Panc1 (cell line): ENCODE measurements at regions not wholly inside any gene's neighbourhood (a gene's known extent, or its start where the extent isn't known, plus 50 kb on each side); places are given as distances from the start of the nearest gene placed in this dataset.

Source experiments
- ATAC-seq: fragments of 200-7000 bp; cut with Tn5 transposase; 2 replicates; pipeline ENCODE4 v1.9.1; 2020; ENCODE audit warnings: mild to moderate bottlenecking, moderate library complexity
- BruUV-seq: library from RNA; stranded (reverse); fragments of 400-500 nt; replicated peaks from 2 replicates; lab custom pipeline; 2021; lab: Mats Ljungman, UMichigan
- CTCF ChIA-PET: fragments of 300-600 bp; sonication (Branson Sonifier 250); formaldehyde crosslinking; loops from one replicate; lab custom pipeline; 2022; ENCODE audit warnings: antibody characterized with exemption; lab: Charles Lee
- POLR2A ChIA-PET: fragments of 300-600 bp; sonication (Branson Sonifier 250); formaldehyde crosslinking; loops from one replicate; lab custom pipeline; 2022; ENCODE audit warnings: antibody characterized with exemption; lab: Charles Lee
- DNase-seq: peaks from one replicate; pipeline ENCODE4 v3.0.0-alpha.2; 2010; ENCODE audit warnings: low read depth, low spot score
- H3K27ac ChIP-seq: 2 replicates; pipeline ENCODE4 v1.5.1; 2011; ENCODE audit warnings: mild to moderate bottlenecking, low read length, inconsistent platforms
- H3K27me3 ChIP-seq: fragments of 200-500 bp; sonication (Bioruptor generic); 2 replicates; pipeline ENCODE4 v1.6.0; 2014; ENCODE audit warnings: low read length, inconsistent platforms; ENCODE audit not compliant: control insufficient read depth, insufficient read depth
- H3K36me3 ChIP-seq: fragments of 200-500 bp; sonication (Bioruptor generic); 2 replicates; pipeline ENCODE4 v1.5.1; 2014; ENCODE audit warnings: inconsistent platforms, mild to moderate bottlenecking, low read length, moderate library complexity; ENCODE audit not compliant: control insufficient read depth, insufficient read depth
- H3K4me1 ChIP-seq: 2 replicates; pipeline ENCODE4 v1.5.1; 2011; ENCODE audit warnings: inconsistent platforms, mild to moderate bottlenecking, low read length, moderate library complexity; ENCODE audit not compliant: control insufficient read depth, insufficient read depth
- H3K4me3 ChIP-seq, 2 experiments: 2 replicates each; pipeline ENCODE4 v1.5.1; 2011 to 2012; ENCODE audit warnings: low read depth in 2 of 2, low read length in 2 of 2, mild to moderate bottlenecking in 2 of 2, inconsistent platforms in 1 of 2, moderate library complexity in 1 of 2
- H3K9me3 ChIP-seq: fragments of 200-500 bp; sonication (Bioruptor generic); 2 replicates; pipeline ENCODE4 v1.5.1; 2014; ENCODE audit warnings: low read depth, mild to moderate bottlenecking, inconsistent platforms, low read length, moderate library complexity; ENCODE audit not compliant: control insufficient read depth, insufficient read depth
- CTCF ChIP-seq: fragments of 450-650 bp; IDR thresholded peaks from 2 replicates; pipeline ENCODE4 v1.5.1; 2017; ENCODE audit warnings: mild to moderate bottlenecking
- POLR2AphosphoS5 ChIP-seq: IDR thresholded peaks from 2 replicates; pipeline ENCODE4 v1.6.1; 2012; ENCODE audit warnings: mild to moderate bottlenecking, low read depth, low read length, moderate library complexity
- REST ChIP-seq, 2 experiments: IDR thresholded peaks; 2 replicates each; pipeline ENCODE4 v1.6.1; 2011 to 2012; ENCODE audit warnings: low read depth in 2 of 2, control low read depth in 1 of 2, low read length in 1 of 2, mild to moderate bottlenecking in 1 of 2, moderate library complexity in 1 of 2; ENCODE audit not compliant: insufficient read depth in 1 of 2
- SIN3A ChIP-seq: IDR thresholded peaks from 2 replicates; pipeline ENCODE4 v1.6.1; 2012; ENCODE audit warnings: low read depth, mild to moderate bottlenecking, low read length, moderate library complexity, borderline replicate concordance; ENCODE audit not compliant: insufficient read depth
- TCF7L2 ChIP-seq: IDR thresholded peaks from 2 replicates; pipeline ENCODE4 v1.6.1; 2011; ENCODE audit warnings: mild to moderate bottlenecking, low read depth, low read length, inconsistent platforms
- in situ Hi-C: cut with HindIII; loops from 2 replicates; pipeline ENCODE4 v1.10.0; 2016; ENCODE audit warnings: low sequenced_read_pairs, low pct_unique_long_range_greater_than_20kb
- intact Hi-C: fragments of 100-400 bp; cut with micrococcal nuclease; formaldehyde crosslinking; loops from one replicate; pipeline ENCODE4 v1.10.0; 2022; ENCODE audit not compliant: unreplicated experiment

GRCh38 chr10:9016930-9017329, 962.4 kb downstream of the GATA3 start:
- no peak for ATAC-seq
- H3K27me3 ChIP-seq: no peaks in the 10 kb centered on the region
- POLR2A ChIA-PET: no interaction called here

GRCh38 chr10:9018195-9019173, 964.0 kb downstream of the GATA3 start:
- DNase-seq (no peak), ATAC-seq (no peak)
- Histone ChIP-seq H3K4me3 (no peak overlapping the region), H3K27ac (no peak overlapping the region), H3K9me3 (no peaks in the 10 kb centered on the region), H3K27me3 (no peaks in the 10 kb centered on the region), H3K4me1 (no peaks in the 10 kb centered on the region), H3K36me3 (no peaks in the 10 kb centered on the region)
- CTCF ChIA-PET: no interaction called here
- intact Hi-C loops: no loop called here
- POLR2A ChIA-PET: no interaction called here
- no TSS peak for BruUV-seq
- in situ Hi-C loops: no loop called here
- TF ChIP-seq CTCF: no peak
- TF ChIP-seq TCF7L2: no peak
- TF ChIP-seq REST (IDR thresholded peaks at IDR 0.05; ENCODE audit: insufficient read depth in 1 of 2, low read depth in 2 of 2, low read length in 1 of 2): no peak
- TF ChIP-seq POLR2AphosphoS5: no peak

More at GRCh38 chr10:9016930-9017329, 962.4 kb downstream of the GATA3 start:
- H3K27ac ChIP-seq: no peak overlapping the region
- no peak for DNase-seq
- CTCF ChIA-PET: no interaction called here
- no peaks in the 10 kb centered on the region for H3K4me1 ChIP-seq
- H3K4me3 ChIP-seq: no peak overlapping the region
- no peaks in the 10 kb centered on the region for H3K9me3 ChIP-seq
- no TSS peak for BruUV-seq
- intact Hi-C loops: no loop called here
- in situ Hi-C loops: no loop called here
- TF ChIP-seq SIN3A (no peak), POLR2AphosphoS5 (no peak), CTCF (no peak), TCF7L2 (no peak), REST (IDR thresholded peaks at IDR 0.05; ENCODE audit: insufficient read depth in 1 of 2, low read depth in 2 of 2, low read length in 1 of 2) (no peak)
- no peaks in the 10 kb centered on the region for H3K36me3 ChIP-seq
